ENCODE measurements at regions not wholly inside any gene's neighbourhood (a gene's known extent, or its start where the extent isn't known, plus 50 kb on each side); places are given as distances from the start of the nearest gene placed in this dataset.

- TF ChIP-seq CTCF (conservative IDR thresholded peaks at IDR 0.05), result no peak
- no peaks in the 10 kb centered on the region for H3K4me1 Mint-ChIP-seq
- H3K36me3 Mint-ChIP-seq (ENCODE audit: low read depth), result peaks cover 3% of the 10 kb centered on the region
- H3K9me3 Mint-ChIP-seq, result no peaks in the 10 kb centered on the region
- no peaks in the 10 kb centered on the region for H3K27me3 Mint-ChIP-seq (ENCODE audit: low read depth)
- H3K27ac Mint-ChIP-seq (ENCODE audit: unreplicated experiment), result no peak overlapping the region
- no peak overlapping the region for H3K4me3 Mint-ChIP-seq
- no peak for DNase-seq (ENCODE audit: low read depth, low spot score)
Observed at GRCh38 chr1:2875707-2876561, 74.4 kb upstream of the TTC34 start.

- no peak for DNase-seq (ENCODE audit: low read depth, low spot score)
- Mint-ChIP-seq H3K36me3 (ENCODE audit: low read depth) (no peaks in the 10 kb centered on the region), H3K9me3 (no peaks in the 10 kb centered on the region), H3K27ac (ENCODE audit: unreplicated experiment) (no peak overlapping the region), H3K4me1 (no peaks in the 10 kb centered on the region), H3K4me3 (no peak overlapping the region), H3K27me3 (ENCODE audit: low read depth) (no peaks in the 10 kb centered on the region)
- TF ChIP-seq CTCF (conservative IDR thresholded peaks at IDR 0.05), result no peak
Observed at GRCh38 chr1:2876846-2877245, 75.4 kb upstream of the TTC34 start.

- no peaks in the 10 kb centered on the region for H3K9me3 Mint-ChIP-seq
- no peak for TF ChIP-seq CTCF (conservative IDR thresholded peaks at IDR 0.05)
Observed at GRCh38 chr1:2877391-2877790, 75.9 kb upstream of the TTC34 start.

GRCh38 chr1:2878591-2878990, 77.1 kb upstream of the TTC34 start:
- DNase-seq (ENCODE audit: low read depth, low spot score), result no peak
- H3K27ac Mint-ChIP-seq (ENCODE audit: unreplicated experiment), result no peak overlapping the region
- no peak for TF ChIP-seq CTCF (conservative IDR thresholded peaks at IDR 0.05)
- H3K36me3 Mint-ChIP-seq (ENCODE audit: low read depth), result no peaks in the 10 kb centered on the region
- no peaks in the 10 kb centered on the region for H3K9me3 Mint-ChIP-seq
- no peaks in the 10 kb centered on the region for H3K4me1 Mint-ChIP-seq
- no peak overlapping the region for H3K4me3 Mint-ChIP-seq
- no peaks in the 10 kb centered on the region for H3K27me3 Mint-ChIP-seq (ENCODE audit: low read depth)

More at GRCh38 chr1:2877391-2877790, 75.9 kb upstream of the TTC34 start:
- Mint-ChIP-seq H3K4me1 (no peaks in the 10 kb centered on the region), H3K4me3 (no peak overlapping the region), H3K36me3 (ENCODE audit: low read depth) (no peaks in the 10 kb centered on the region), H3K27me3 (ENCODE audit: low read depth) (no peaks in the 10 kb centered on the region), H3K27ac (ENCODE audit: unreplicated experiment) (no peak overlapping the region)
- no peak for DNase-seq (ENCODE audit: low read depth, low spot score)

- H3K4me1 Mint-ChIP-seq, result no peaks in the 10 kb centered on the region
- no peak overlapping the region for H3K27ac Mint-ChIP-seq (ENCODE audit: unreplicated experiment)
- no peak for TF ChIP-seq CTCF (conservative IDR thresholded peaks at IDR 0.05)
- H3K36me3 Mint-ChIP-seq (ENCODE audit: low read depth), result no peaks in the 10 kb centered on the region
- DNase-seq (ENCODE audit: low read depth, low spot score), result no peak
- no peaks in the 10 kb centered on the region for H3K9me3 Mint-ChIP-seq
- no peaks in the 10 kb centered on the region for H3K27me3 Mint-ChIP-seq (ENCODE audit: low read depth)
- no peak overlapping the region for H3K4me3 Mint-ChIP-seq
Observed at GRCh38 chr1:2879026-2879425, 77.5 kb upstream of the TTC34 start.
